HK-2 (cell line): ENCODE measurements at regions not wholly inside any gene's neighbourhood (a gene's known extent, or its start where the extent isn't known, plus 50 kb on each side); places are given as distances from the start of the nearest gene placed in this dataset.
A peak's percentile ranks its signal among the peaks of the same experiment; 100 is the strongest.
"Not testable (repeated sequence)": the region's sequence is repeated elsewhere in the genome, so short reads cannot be mapped to it uniquely, and the experiment has no call there.

Source experiments
- DNase-seq: peaks from one replicate; pipeline ENCODE4 v3.0.0-alpha.2; 2018; ENCODE audit not compliant: unreplicated experiment

- no peak for DNase-seq
Observed at GRCh38 chrX:30008031-30008430, 207.3 kb upstream of the MAGEB2 start.

- DNase-seq: no peak
Observed at GRCh38 chrX:30010471-30010870, 204.9 kb upstream of the MAGEB2 start.

- DNase-seq: no peak
Observed at GRCh38 chrX:30015440-30015839, 199.9 kb upstream of the MAGEB2 start.

GRCh38 chrX:30027636-30028035 lies 187.7 kb upstream of the MAGEB2 start:
- DNase-seq: no peak

GRCh38 chrX:30036406-30036805 lies 179.0 kb upstream of the MAGEB2 start:
- not testable (repeated sequence) for DNase-seq

- DNase-seq: no peak
Observed at GRCh38 chrX:30039768-30040167, 175.6 kb upstream of the MAGEB2 start.

GRCh38 chrX:30060718-30061117 lies 154.6 kb upstream of the MAGEB2 start:
- no peak for DNase-seq

GRCh38 chrX:30065226-30065625 lies 150.1 kb upstream of the MAGEB2 start:
- no peak for DNase-seq

- no peak for DNase-seq
Observed at GRCh38 chrX:30067677-30068076, 147.7 kb upstream of the MAGEB2 start.

- DNase-seq: no peak
Observed at GRCh38 chrX:30085571-30085970, 129.8 kb upstream of the MAGEB2 start.

- no peak for DNase-seq
Observed at GRCh38 chrX:30111431-30111830, 103.9 kb upstream of the MAGEB2 start.

- DNase-seq: peak; percentile 4
Observed at GRCh38 chrX:30141966-30142365, 73.4 kb upstream of the MAGEB2 start.

- DNase-seq: no peak
Observed at GRCh38 chrX:30144221-30144620, 71.1 kb upstream of the MAGEB2 start.

- no peak for DNase-seq
Observed at GRCh38 chrX:30144971-30145731, 70.2 kb upstream of the MAGEB2 start.

GRCh38 chrX:30147996-30148643 lies 67.2 kb upstream of the MAGEB2 start:
- DNase-seq: no peak

- DNase-seq: not testable (repeated sequence)
Observed at GRCh38 chrX:30149206-30149605, 66.2 kb upstream of the MAGEB2 start.

GRCh38 chrX:30150196-30150895 lies 65.0 kb upstream of the MAGEB2 start:
- DNase-seq: no peak

GRCh38 chrX:30151964-30152363 lies 63.4 kb upstream of the MAGEB2 start:
- no peak for DNase-seq

GRCh38 chrX:30153175-30153880 lies 62.0 kb upstream of the MAGEB2 start:
- DNase-seq: no peak

- DNase-seq: no peak
Observed at GRCh38 chrX:30153881-30154260, 61.5 kb upstream of the MAGEB2 start.

- DNase-seq: no peak
Observed at GRCh38 chrX:30156009-30156408, 59.4 kb upstream of the MAGEB2 start.

- DNase-seq: no peak
Observed at GRCh38 chrX:30156880-30157560, 58.3 kb upstream of the MAGEB2 start.
